ENCODE measurements at regions not wholly inside any gene's neighbourhood (a gene's known extent, or its start where the extent isn't known, plus 50 kb on each side); places are given as distances from the start of the nearest gene placed in this dataset.
"Not testable (repeated sequence)": the region's sequence is repeated elsewhere in the genome, so short reads cannot be mapped to it uniquely, and the experiment has no call there.

GRCh38 chrX:67213686-67214085, 330.1 kb upstream of the AR start:
- in situ Hi-C loops (cut with HindIII; ENCODE audit: low sequenced_read_pairs); DNase-seq (ENCODE audit: low read depth); H3K4me3 ChIP-seq (ENCODE audit: low read depth, low read length): not testable (repeated sequence)

DNA sequence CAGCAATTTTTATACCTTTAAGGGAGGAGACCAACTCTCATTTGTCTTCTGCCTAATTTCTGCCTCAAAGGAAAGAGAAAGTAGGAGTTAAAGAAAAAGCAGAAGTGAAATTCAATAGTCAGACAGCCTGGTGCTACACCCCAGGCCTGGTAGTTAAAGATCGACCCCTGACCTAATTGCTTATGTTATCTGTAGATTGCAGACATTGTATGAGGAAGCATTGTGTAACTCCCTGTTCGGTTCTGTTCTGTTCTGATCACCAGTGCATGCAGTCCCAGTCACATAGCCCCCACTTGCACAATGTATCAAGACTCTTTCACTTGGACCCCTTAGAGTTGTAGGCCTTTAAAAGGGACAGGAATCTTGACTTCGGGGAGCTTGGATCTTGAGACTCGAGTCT, 335.9 kb upstream of the AR start:
- in situ Hi-C loops (cut with HindIII; ENCODE audit: low sequenced_read_pairs): no loop called here
- H3K4me3 ChIP-seq (ENCODE audit: low read depth, low read length): no peak overlapping the region
- TF ChIP-seq CTCF (IDR thresholded peaks at IDR 0.05; ENCODE audit: low read depth, low read length, missing control alignments): no peak
- no peak for DNase-seq (ENCODE audit: low read depth)

DNA sequence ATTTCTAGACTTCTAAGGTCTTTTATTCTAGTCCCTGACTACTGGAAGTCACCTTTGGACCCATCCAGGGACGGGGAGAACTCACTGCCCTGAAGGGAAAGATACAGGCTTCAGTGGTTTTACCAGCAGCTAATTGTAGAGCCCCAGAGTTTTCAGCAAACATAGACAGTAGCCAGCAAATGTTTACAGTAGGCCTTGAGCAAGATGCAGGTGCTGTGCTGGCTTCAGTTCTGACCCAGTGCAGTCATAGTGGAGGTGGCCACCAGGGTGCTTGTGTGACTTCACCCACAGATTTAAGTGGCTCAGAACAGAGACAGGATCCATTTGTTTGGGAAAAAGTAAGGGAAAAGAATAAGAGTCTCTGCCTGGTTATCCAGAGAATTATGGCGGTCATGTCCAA, 384.4 kb upstream of the AR start:
- no peak for TF ChIP-seq CTCF (IDR thresholded peaks at IDR 0.05; ENCODE audit: low read depth, low read length, missing control alignments)
- DNase-seq (ENCODE audit: low read depth): no peak
- H3K4me3 ChIP-seq (ENCODE audit: low read depth, low read length): no peak overlapping the region
- in situ Hi-C loops (cut with HindIII; ENCODE audit: low sequenced_read_pairs): no loop called here

- in situ Hi-C loops (cut with HindIII; ENCODE audit: low sequenced_read_pairs): no loop called here
- no peak overlapping the region for H3K4me3 ChIP-seq (ENCODE audit: low read depth, low read length)
- no peak for TF ChIP-seq CTCF (IDR thresholded peaks at IDR 0.05; ENCODE audit: low read depth, low read length, missing control alignments)
- no peak for DNase-seq (ENCODE audit: low read depth)
These were observed 429.2 kb upstream of the AR start for GRCh38 chrX:67114635-67115034.

DNA sequence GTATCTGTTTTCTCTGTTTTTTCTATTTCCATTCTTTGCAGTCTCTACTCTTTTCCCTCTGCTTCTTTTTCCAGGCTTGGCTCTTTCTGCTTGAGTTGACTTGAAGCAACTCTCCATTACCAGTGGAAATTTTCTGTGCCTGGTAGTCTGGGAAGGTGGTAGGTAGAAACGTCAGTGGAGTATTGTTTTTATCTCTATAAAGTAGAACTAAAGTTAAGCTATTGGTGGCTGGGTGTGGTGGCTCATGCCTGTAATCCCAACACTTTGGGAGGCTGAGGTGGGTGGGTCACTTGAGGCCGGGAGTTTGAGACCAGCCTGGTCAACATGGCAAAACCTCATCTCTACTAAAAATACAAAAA, 438.1 kb upstream of the AR start:
- DNase-seq (ENCODE audit: low read depth): no peak
- H3K4me3 ChIP-seq (ENCODE audit: low read depth, low read length): no peak overlapping the region
- no peak for TF ChIP-seq CTCF (IDR thresholded peaks at IDR 0.05; ENCODE audit: low read depth, low read length, missing control alignments)
- in situ Hi-C loops (cut with HindIII; ENCODE audit: low sequenced_read_pairs): no loop called here

- TF ChIP-seq CTCF (IDR thresholded peaks at IDR 0.05; ENCODE audit: low read depth, low read length, missing control alignments): no peak
- DNase-seq (ENCODE audit: low read depth): no peak
- no peak overlapping the region for H3K4me3 ChIP-seq (ENCODE audit: low read depth, low read length)
- in situ Hi-C loops (cut with HindIII; ENCODE audit: low sequenced_read_pairs): no loop called here
These were observed 438.7 kb upstream of the AR start for GRCh38 chrX:67104982-67105757.

DNA sequence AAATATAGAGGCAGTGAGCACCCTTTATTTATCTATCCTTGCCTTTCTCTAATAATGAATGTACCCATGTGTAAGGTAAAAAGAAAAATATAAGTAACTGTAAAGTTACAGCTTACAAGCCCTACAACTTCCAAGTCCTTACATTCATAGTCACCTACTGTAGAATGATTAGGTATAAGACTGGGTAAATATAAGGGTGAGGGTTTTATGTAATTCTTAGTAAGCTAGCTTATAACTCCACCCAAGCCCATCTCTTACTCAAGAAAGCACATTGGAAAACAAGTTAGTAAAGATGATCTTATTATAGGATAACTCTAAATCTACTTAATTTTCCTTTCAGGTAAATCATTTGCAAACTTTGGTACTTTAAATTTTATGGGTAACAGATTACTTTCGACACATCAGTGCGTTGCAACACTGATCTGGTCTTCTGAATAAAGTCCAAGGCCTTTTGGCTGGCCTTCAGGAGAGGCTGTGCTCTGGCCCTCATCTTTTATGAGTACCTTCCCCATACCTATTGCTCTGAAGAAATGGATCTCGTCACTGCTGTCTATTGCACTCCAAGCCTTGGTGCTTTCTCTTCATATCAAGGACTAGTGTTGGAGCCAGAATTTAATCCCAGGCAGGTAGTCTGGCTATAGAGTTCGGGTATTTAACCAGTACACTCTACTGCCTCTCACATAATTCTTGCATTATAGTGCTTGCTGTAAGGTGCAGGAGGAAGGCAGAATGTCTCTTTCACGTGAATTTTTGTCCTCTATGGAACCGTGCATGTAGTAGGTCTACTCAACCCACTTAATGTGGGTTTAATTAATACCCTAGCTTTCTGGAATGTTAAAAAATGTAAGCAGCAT, 443.6 kb upstream of the AR start:
- in situ Hi-C loops (cut with HindIII; ENCODE audit: low sequenced_read_pairs): no loop called here
- no peak overlapping the region for H3K4me3 ChIP-seq (ENCODE audit: low read depth, low read length)
- no peak for TF ChIP-seq CTCF (IDR thresholded peaks at IDR 0.05; ENCODE audit: low read depth, low read length, missing control alignments)
- no peak for DNase-seq (ENCODE audit: low read depth)

All from astrocyte of the cerebellum (primary cell).